HFFc6 (cell line): ENCODE measurements at regions not wholly inside any gene's neighbourhood (a gene's known extent, or its start where the extent isn't known, plus 50 kb on each side); places are given as distances from the start of the nearest gene placed in this dataset.

ENCODE experiments used
- DNase-seq: peaks from one replicate; pipeline ENCODE4 v3.0.0-alpha.2; 2018
- H3K27ac Mint-ChIP-seq: 2 replicates; pipeline ENCODE4 v1.8.0; 2020; ENCODE audit warnings: mild to moderate bottlenecking, mixed read lengths
- H3K27me3 Mint-ChIP-seq: 2 replicates; pipeline ENCODE4 v1.8.0; 2021; ENCODE audit warnings: mild to moderate bottlenecking, moderate library complexity, mixed read lengths; ENCODE audit not compliant: insufficient read depth
- H3K36me3 Mint-ChIP-seq: 2 replicates; pipeline ENCODE4 v1.8.0; 2021; ENCODE audit warnings: low read depth, mixed read lengths
- H3K4me1 Mint-ChIP-seq: 2 replicates; pipeline ENCODE4 v1.8.0; 2020; ENCODE audit warnings: low read depth, mixed read lengths
- H3K4me3 Mint-ChIP-seq: 2 replicates; pipeline ENCODE4 v1.8.0; 2020; ENCODE audit warnings: mild to moderate bottlenecking, moderate library complexity, mixed read lengths
- H3K9me3 Mint-ChIP-seq: 2 replicates; pipeline ENCODE4 v1.8.0; 2020; ENCODE audit warnings: mild to moderate bottlenecking, mixed read lengths
- CTCF ChIP-seq: fragments of 200-600 bp; sonication (generic); IDR thresholded peaks from 2 replicates; pipeline ENCODE4 v1.5.0; 2021; ENCODE audit warnings: antibody characterized with exemption, mild to moderate bottlenecking

DNA sequence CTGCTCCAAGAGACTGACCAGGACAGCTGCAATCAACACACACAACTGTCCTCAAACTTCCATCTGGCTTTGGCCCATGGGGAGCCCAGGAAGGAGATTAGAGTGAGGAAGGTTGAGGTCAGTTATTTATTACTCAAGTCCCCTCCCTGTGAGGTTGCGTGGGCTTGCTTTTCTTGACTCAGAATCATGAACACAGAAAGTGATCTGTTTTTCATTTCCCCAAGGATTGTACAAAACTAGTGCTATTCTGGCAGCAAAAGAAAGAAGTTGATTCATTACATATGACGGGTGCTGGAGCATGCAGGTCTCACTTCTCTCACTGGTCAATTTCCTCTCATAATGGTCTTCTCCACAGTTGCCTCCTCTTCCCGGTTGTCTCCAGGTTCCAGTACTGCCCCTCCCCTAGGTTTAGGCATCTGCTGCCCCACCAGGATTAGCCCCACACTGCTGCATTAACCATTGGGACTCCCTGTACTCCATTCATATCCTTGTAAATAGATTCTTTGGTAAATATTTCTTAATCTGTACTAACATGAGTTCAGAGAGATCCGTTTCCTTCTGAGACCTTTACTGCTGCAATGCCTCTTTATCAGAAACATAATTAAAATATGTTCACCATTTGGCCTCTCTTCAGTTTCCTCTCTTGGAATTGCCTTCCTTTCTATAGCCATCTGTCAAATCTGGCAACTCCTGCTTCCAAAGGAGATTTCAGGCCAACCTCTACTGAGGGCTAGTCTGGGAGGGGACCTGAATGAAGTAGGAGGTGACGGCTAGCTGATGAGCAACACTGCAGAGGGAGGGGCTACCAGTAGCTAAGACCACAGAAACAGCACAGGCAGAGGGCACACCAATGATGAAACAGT is 888.8 kb downstream of the QKI start:
- Mint-ChIP-seq H3K27me3 (peaks cover 2% of the 10 kb centered on the region; the same call in 1 of the 2 replicates), H3K4me1 (no peaks in the 10 kb centered on the region), H3K4me3 (no peak overlapping the region), H3K27ac (no peak overlapping the region), H3K9me3 (peaks cover 46% of the 10 kb centered on the region), H3K36me3 (peaks cover 2% of the 10 kb centered on the region; the same call in 1 of the 2 replicates)
- DNase-seq, result no peak
- TF ChIP-seq CTCF, result no peak

GRCh38 chr6:164296411-164296810 is 881.9 kb downstream of the QKI start:
- DNase-seq, result no peak
- Mint-ChIP-seq H3K36me3 (peaks cover 4% of the 10 kb centered on the region; the same call in 1 of the 2 replicates), H3K9me3 (peaks cover 46% of the 10 kb centered on the region)

GRCh38 chr6:164294047-164294784 is 879.7 kb downstream of the QKI start:
- H3K36me3 Mint-ChIP-seq, result peaks cover 4% of the 10 kb centered on the region; the same call in 1 of the 2 replicates
- no peak for DNase-seq
- TF ChIP-seq CTCF, result no peak
- H3K27me3 Mint-ChIP-seq, result no peaks in the 10 kb centered on the region
- H3K9me3 Mint-ChIP-seq, result peaks cover 52% of the 10 kb centered on the region
- H3K4me1 Mint-ChIP-seq, result no peaks in the 10 kb centered on the region
- H3K27ac Mint-ChIP-seq, result no peak overlapping the region
- H3K4me3 Mint-ChIP-seq, result no peak overlapping the region

More at GRCh38 chr6:164296411-164296810, 881.9 kb downstream of the QKI start:
- H3K4me3 Mint-ChIP-seq, result no peak overlapping the region
- H3K4me1 Mint-ChIP-seq, result no peaks in the 10 kb centered on the region
- no peaks in the 10 kb centered on the region for H3K27me3 Mint-ChIP-seq
- H3K27ac Mint-ChIP-seq, result no peak overlapping the region
- no peak for TF ChIP-seq CTCF

DNA sequence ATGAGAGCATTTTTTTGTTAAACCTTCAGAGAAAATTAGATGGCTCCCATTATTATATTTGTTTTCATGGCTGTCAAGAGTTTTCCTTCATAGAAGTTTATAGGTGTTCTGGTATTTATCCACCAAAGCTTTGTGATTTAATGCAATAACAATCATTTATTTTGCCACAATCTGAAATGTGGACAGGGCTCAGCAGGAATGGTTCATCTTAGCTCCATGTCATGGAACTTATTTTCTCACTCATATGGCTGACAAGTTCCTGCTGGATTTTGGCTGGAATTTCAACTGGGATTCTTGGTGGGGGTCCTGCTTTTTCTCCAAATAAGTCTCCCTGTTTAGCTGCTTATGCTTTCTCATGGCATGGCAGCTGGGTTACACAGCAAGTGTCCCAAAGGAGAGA is 876.7 kb downstream of the QKI start:
- no peak for TF ChIP-seq CTCF
- Mint-ChIP-seq H3K4me1 (no peaks in the 10 kb centered on the region), H3K36me3 (no peaks in the 10 kb centered on the region), H3K4me3 (no peak overlapping the region), H3K27me3 (no peaks in the 10 kb centered on the region; the same call in 1 of the 2 replicates), H3K27ac (no peak overlapping the region), H3K9me3 (peaks cover 58% of the 10 kb centered on the region)
- DNase-seq, result no peak

GRCh38 chr6:164290101-164290500 is 875.6 kb downstream of the QKI start:
- Mint-ChIP-seq H3K9me3 (peaks cover 51% of the 10 kb centered on the region), H3K36me3 (no peaks in the 10 kb centered on the region), H3K27me3 (no peaks in the 10 kb centered on the region; the same call in 1 of the 2 replicates), H3K4me3 (no peak overlapping the region), H3K27ac (no peak overlapping the region), H3K4me1 (no peaks in the 10 kb centered on the region)
- TF ChIP-seq CTCF, result no peak
- DNase-seq, result no peak
